HG02970 (cell line): ENCODE measurements at regions not wholly inside any gene's neighbourhood (a gene's known extent, or its start where the extent isn't known, plus 50 kb on each side); places are given as distances from the start of the nearest gene placed in this dataset.
"Not testable (repeated sequence)": the region's sequence is repeated elsewhere in the genome, so short reads cannot be mapped to it uniquely, and the experiment has no call there.

Experiments
- ATAC-seq: cut with Tn5 transposase; IDR thresholded peaks from one replicate; pipeline ENCODE4 v1.9.1; 2021; ENCODE audit warnings: mild to moderate bottlenecking, moderate library complexity, moderate number of reproducible peaks; ENCODE audit not compliant: unreplicated experiment, low FRiP score

DNA sequence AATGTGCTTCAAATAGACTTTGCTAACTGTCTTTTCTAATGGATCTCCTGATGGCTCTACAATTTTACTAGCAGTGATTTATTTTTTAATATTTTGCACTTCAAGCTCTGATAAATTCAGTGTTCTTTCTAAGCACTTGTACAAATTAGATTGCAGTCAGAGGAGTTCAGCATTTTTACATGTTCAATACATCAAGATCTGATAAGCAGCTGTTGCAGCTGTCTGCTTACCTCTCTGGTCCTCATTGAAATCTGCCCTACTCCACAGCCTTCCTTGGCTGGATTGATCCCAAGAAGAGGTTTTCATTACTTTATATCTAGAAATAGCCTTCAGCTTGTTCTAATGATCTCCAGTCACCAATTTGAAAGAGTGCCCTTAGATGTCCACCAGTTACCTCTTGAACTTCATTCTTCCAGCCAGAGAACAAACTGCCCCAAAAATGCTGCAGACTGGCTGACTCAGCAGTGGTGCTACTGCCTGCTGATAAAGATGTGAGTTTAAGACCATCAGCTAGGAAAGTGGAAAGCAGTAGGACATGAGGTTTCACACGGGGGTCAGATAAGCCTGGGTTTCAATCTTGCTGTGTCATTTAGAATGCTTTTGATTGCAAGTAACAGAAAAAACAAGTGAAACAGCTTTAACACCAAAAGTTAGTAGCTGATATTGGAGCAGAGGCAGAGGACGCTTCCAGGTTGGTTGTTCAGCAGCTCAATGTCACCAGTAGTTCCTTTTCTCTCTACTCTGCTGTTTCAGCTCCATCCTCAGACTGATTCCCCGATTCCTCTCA, 350.9 kb upstream of the NPVF start:
- no peak for ATAC-seq

GRCh38 chr7:25579778-25580075, 351.4 kb upstream of the NPVF start:
- no peak for ATAC-seq

DNA sequence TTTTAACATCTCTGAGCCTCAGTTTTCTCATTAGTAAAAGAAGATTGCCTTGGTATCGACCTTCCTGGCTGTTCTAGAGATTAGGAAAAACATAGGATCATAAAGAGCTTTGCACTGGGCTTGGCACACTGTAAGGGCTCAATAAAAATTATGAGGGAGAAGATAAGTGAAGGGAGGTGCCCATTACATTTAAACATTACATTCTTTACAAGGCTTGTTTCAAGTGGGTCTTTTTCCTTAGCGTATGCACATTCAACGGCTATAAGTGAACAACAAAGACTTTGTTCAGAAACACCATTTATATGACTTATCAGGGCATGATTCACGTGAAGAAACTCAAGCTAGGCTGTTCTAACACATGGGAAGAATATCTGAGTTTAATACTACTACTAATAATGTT, 351.9 kb upstream of the NPVF start:
- ATAC-seq, result no peak

DNA sequence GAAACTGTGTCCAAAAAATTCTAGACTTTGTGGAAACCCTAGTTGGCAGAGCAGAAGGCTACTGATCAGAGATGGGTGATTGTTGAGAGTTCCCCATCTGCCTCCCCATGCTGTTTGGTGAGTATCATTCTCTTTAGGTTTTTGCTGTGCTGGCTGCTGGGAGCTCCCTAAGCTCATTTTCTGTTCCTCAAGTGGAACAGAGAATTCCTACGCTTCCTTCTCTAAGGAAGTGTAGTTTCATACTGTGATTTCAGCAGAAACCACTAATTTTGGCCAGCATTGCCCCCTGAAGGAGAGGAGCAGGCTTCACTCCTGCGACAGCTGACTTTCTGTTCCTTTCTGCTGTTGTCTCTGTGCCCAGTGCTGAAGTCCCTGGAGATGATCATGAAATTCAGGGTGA, 355.3 kb upstream of the NPVF start:
- ATAC-seq, result no peak

DNA sequence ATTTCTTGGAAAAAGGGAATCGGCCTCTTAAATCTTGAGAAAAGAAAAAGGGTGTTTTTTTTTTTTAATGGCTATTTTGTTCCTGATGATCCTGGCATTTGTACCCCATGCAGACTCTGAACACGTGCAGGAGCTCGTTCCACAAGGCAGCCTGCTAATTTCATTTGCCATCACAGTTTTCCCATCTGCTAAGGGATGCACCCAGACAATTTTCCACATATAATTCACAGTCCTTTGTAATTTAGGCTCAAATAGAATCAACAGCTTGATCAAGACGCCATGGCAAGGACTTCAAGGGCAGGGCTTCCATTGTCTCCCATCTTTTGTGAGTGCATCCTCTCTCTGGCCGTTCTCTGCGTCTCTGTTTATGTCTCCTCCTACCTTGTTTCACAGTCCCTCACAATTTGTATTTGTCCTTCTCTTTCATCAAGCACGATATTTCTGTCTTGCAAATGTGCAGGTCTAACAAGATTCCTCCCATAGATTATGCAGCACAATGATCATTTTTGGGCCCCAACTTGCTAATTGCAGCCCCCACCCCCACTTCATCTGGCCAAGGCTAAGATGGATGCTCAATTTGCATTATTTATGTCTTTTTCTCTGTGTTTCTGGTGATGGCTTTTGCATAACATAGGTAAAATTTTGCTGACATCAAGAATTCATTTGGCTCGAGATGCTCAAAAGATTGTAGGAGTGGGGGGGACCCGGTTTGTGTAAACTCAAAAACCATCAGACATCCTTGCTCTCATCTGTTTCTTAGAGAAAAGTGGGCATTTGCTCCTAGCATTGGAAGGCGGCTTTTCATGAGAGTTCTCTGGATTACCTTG, 356.0 kb upstream of the NPVF start:
- no peak for ATAC-seq

DNA sequence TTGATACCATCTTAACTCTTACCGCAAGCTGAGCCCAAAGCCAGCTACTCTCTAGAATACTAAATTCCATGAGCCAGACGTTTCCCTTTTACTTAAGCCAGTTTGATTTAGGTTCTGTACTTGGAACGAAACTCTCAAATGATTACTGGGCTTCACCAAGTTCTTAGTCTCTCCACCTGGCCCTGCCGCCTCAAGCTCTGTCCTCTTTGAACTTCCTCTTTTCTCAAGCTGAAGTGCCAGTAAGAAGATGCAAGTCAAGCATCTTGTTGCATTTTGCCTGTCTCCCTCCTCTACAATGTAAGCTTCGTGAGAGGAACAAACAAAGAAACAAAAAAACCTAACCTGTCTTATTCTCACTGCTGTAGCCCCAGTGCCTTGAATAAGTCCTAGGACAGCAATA, 358.2 kb upstream of the NPVF start:
- ATAC-seq, result no peak

GRCh38 chr7:25594122-25594521, 365.8 kb upstream of the NPVF start:
- ATAC-seq, result no peak

DNA sequence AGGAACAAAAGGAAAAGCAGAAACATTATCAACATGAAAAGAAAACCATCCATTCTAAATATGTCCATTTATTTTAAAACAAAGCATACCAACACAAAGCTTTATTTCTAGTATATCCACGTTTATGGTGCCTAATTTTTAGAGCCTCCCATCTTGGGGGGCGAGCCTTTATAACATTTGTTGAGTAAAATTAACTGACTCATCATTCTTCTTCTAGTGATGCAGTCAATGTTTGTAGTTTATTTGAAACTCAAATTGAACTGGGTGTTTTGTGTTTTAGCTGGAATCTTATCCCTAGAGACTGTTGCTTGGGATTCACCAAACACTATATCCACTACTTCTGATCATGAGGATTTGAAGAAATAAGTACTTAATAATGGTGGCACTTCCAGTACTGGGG, 366.4 kb upstream of the NPVF start:
- no peak for ATAC-seq

DNA sequence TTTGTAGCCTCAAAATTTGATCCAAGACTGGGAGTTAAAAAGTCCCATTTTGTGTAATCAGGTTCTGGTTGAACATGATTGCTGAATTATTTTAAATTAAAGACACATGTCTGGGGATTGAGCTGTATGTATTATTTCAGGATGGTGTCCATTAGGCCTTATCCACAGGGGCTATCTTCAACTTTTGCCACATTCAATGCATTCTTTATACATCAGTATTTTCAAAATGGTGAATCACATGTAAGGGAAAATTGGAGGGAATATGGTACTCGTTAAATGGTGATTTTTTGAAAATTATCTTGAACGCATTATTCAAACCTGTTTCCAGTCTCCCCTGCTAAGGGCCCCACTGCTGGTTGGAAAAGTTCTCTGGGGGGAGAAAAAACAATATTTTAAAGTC, 367.7 kb upstream of the NPVF start:
- no peak for ATAC-seq

GRCh38 chr7:25596443-25596842, 368.2 kb upstream of the NPVF start:
- ATAC-seq, result no peak

- no peak for ATAC-seq
Observed at GRCh38 chr7:25597946-25598345, 369.7 kb upstream of the NPVF start.

DNA sequence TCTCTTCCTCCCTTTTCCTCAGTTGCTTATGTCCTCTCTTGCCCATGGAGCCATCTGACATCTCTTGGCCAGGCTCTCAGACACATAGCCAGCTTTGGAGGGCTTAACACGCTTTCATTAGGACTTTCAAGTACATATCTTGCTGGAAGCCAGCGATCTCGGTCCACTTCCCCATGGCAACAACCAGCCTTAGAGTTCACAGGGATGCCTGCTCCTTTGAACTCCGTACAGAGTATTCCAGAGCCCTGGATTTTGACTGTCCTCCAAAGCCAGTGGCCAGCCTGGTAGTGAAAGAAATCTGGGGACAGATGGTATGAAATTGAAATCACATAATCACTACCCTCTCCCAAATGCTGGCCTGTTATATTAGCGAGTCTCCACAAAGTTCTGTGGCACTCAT, 370.5 kb upstream of the NPVF start:
- no peak for ATAC-seq

- ATAC-seq, result no peak
Observed at GRCh38 chr7:25600262-25600920, 372.1 kb upstream of the NPVF start.

- ATAC-seq, result not testable (repeated sequence)
Observed at GRCh38 chr7:25602730-25603426, 374.6 kb upstream of the NPVF start.

- not testable (repeated sequence) for ATAC-seq
Observed at GRCh38 chr7:25603427-25603740, 375.1 kb upstream of the NPVF start.

DNA sequence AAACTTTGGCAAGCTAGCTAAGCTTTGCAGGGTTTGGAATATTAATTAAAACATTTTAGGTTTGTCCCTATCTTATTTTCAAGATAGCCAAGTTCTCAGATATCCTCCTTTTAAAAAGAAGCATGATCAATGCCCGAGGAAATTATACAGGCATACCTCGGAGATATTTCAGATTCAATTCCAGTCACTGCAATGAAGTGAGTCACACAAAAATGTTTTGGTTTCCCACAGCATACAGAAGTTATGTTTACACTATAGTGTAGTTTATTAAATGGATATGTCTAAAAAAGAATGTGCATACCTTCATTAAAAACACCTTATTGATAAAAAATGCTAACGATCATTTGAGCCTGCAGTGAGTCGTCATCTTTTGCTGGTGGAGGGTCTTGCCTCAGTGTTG, 382.9 kb upstream of the NPVF start:
- no peak for ATAC-seq

DNA sequence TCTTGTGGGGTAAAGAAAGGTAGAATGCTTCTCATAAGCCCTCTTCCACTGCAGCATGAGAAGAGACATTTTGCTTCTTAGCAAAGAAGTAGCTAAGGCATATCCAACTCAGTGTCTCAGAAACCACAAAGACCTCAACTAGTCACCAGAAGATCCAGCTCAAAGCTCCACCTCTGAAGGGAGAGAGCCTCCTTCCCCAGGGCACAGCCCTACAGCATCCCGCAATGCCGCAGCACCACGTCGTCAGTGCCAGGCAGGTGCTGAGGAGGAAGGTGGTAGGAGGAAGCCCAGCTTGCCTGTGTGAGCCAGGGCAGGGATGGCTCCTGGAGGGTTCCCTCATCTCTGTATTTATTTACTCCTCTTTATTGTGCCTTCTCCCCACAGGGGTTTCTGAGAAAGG, 385.6 kb upstream of the NPVF start:
- no peak for ATAC-seq

DNA sequence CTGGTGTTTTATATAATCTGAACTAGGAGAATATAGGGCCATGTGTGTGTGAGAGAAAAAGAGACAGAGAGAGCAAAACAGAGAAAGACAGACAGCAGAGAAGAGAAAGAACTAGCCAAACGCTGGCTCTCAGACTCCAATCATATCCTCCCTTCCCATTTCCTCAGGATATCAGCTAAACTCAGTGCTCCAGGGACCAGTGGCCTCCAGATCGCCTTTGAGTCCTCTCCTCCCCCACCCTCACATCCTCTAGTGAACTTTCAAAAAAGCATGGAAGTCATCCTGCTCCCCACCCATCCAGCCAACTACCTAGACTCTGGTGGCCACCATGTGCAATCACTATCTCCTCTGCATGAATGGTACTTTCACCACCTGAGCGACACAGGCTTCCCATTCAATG, 386.1 kb upstream of the NPVF start:
- no peak for ATAC-seq

- ATAC-seq, result no peak
Observed at GRCh38 chr7:25615003-25615402, 386.7 kb upstream of the NPVF start.

GRCh38 chr7:25615593-25615992, 387.3 kb upstream of the NPVF start:
- no peak for ATAC-seq

DNA sequence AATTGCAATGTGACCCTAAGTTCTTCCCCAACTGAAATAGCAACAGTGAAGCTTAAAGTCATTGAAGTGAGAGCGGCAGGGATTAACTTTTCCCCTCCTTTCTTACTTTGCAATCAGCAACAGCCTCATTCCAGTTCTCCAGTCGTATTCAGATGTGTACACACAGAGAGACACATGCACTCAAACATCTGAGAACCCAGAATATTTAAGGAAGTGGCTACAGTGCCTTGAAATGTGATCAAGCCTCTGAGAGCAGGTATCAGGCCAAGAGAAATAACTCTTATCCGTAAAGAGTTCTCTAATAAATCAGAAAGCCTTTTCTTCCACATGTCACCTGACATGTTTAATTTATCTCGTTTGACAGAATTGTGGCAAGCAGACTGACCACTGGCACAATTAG, 388.9 kb upstream of the NPVF start:
- ATAC-seq, result no peak
